22Rv1 (cell line): ENCODE measurements at regions not wholly inside any gene's neighbourhood (a gene's known extent, or its start where the extent isn't known, plus 50 kb on each side); places are given as distances from the start of the nearest gene placed in this dataset.

Experiments used
- ZFX ChIP-seq: fragments of 450-650 bp; IDR thresholded peaks from 2 replicates; pipeline ENCODE4 v1.6.1; 2017; ENCODE audit warnings: antibody characterized with exemption, borderline replicate concordance
- TF ChIP-seq, protein P1 (sequence below): fragments of 450-650 bp; IDR thresholded peaks from 2 replicates; pipeline ENCODE4 v1.5.1; 2017; ENCODE audit warnings: mild to moderate bottlenecking

DNA sequence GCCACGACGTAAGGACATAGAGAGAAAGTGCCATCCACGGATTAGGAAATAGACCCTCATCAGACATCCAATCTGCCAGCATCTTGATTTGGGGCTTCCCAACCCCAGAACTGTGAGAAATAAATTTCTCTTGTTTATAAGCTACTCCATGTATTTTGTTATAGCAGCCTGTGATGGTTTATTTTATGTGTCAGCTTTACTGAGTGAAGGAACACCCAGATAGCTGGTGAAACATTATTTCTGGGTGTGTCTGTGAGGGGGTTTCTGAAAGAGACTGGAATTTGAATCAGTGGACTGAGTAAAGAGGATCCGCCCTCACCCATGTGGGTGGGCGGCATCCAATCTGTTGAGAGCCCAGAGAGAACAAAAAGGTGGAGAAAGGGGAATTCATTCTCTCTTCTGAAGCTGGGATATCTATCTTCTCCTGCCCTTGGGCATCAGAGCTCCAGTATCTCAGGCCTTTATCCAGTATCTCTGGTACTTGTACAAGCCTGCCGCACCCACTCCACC, 131.5 kb upstream of the ANKFN1 start:
- TF ChIP-seq, protein P1, sequence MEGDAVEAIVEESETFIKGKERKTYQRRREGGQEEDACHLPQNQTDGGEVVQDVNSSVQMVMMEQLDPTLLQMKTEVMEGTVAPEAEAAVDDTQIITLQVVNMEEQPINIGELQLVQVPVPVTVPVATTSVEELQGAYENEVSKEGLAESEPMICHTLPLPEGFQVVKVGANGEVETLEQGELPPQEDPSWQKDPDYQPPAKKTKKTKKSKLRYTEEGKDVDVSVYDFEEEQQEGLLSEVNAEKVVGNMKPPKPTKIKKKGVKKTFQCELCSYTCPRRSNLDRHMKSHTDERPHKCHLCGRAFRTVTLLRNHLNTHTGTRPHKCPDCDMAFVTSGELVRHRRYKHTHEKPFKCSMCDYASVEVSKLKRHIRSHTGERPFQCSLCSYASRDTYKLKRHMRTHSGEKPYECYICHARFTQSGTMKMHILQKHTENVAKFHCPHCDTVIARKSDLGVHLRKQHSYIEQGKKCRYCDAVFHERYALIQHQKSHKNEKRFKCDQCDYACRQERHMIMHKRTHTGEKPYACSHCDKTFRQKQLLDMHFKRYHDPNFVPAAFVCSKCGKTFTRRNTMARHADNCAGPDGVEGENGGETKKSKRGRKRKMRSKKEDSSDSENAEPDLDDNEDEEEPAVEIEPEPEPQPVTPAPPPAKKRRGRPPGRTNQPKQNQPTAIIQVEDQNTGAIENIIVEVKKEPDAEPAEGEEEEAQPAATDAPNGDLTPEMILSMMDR = no peak
- TF ChIP-seq ZFX = no peak
